ENCODE measurements at regions not wholly inside any gene's neighbourhood (a gene's known extent, or its start where the extent isn't known, plus 50 kb on each side); places are given as distances from the start of the nearest gene placed in this dataset.
"Not testable (repeated sequence)": the region's sequence is repeated elsewhere in the genome, so short reads cannot be mapped to it uniquely, and the experiment has no call there.

DNA sequence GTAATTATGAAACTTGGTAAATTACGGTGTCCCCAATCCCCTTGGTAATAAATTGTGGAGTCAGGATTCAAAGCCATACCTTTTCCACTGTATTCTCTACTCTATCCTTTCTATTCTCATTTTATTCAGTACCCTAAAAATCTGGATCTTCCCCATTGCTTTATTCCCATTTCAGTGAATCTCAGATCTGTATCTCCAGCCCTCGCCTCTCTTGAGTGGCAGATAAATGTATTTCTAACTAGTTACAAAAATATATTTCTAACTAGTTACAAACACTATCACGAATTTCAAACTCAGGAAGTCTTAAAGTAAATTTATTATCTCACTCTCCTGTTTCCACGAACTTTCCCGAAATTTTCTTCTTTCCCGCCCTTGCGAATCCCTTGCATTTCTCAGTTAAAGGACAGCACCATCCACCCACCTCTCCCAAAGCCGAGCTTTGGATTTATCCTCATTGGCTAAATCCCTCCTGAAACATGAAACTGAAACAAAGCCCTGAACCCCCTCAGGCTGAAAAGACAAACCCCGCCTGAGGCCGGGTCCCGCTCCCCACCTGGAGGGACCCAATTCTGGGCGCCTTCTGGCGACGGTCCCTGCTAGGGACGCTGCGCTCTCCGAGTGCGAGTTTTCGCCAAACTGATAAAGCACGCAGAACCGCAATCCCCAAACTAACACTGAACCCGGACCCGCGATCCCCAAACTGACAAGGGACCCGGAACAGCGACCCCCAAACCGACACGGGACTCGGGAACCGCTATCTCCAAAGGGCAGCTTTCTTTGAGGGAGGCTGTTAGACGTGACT is 164.3 kb upstream of the PABPC3 start:
- Histone ChIP-seq H3K4me2 (ENCODE audit: low read length) (peak overlapping the region; percentile 44), H3K9me3 (ENCODE audit: control insufficient read depth, low read length) (no peaks in the 10 kb centered on the region), H3K4me1 (no peaks in the 10 kb centered on the region), H3K79me2 (no peaks in the 10 kb centered on the region), H3K9ac (no peak overlapping the region), H2AFZ (no peak overlapping the region), H3K27ac (no peak overlapping the region), H3K36me3 (ENCODE audit: control insufficient read depth, insufficient read depth, low read length) (no peaks in the 10 kb centered on the region), H3K27me3 (ENCODE audit: control insufficient read depth, insufficient read depth, low read length) (no peaks in the 10 kb centered on the region), H3K4me3 (ENCODE audit: low read depth, low read length) (no peak overlapping the region)
- TF ChIP-seq, protein P1, sequence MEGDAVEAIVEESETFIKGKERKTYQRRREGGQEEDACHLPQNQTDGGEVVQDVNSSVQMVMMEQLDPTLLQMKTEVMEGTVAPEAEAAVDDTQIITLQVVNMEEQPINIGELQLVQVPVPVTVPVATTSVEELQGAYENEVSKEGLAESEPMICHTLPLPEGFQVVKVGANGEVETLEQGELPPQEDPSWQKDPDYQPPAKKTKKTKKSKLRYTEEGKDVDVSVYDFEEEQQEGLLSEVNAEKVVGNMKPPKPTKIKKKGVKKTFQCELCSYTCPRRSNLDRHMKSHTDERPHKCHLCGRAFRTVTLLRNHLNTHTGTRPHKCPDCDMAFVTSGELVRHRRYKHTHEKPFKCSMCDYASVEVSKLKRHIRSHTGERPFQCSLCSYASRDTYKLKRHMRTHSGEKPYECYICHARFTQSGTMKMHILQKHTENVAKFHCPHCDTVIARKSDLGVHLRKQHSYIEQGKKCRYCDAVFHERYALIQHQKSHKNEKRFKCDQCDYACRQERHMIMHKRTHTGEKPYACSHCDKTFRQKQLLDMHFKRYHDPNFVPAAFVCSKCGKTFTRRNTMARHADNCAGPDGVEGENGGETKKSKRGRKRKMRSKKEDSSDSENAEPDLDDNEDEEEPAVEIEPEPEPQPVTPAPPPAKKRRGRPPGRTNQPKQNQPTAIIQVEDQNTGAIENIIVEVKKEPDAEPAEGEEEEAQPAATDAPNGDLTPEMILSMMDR (IDR thresholded peaks at IDR 0.05): no peak

DNA sequence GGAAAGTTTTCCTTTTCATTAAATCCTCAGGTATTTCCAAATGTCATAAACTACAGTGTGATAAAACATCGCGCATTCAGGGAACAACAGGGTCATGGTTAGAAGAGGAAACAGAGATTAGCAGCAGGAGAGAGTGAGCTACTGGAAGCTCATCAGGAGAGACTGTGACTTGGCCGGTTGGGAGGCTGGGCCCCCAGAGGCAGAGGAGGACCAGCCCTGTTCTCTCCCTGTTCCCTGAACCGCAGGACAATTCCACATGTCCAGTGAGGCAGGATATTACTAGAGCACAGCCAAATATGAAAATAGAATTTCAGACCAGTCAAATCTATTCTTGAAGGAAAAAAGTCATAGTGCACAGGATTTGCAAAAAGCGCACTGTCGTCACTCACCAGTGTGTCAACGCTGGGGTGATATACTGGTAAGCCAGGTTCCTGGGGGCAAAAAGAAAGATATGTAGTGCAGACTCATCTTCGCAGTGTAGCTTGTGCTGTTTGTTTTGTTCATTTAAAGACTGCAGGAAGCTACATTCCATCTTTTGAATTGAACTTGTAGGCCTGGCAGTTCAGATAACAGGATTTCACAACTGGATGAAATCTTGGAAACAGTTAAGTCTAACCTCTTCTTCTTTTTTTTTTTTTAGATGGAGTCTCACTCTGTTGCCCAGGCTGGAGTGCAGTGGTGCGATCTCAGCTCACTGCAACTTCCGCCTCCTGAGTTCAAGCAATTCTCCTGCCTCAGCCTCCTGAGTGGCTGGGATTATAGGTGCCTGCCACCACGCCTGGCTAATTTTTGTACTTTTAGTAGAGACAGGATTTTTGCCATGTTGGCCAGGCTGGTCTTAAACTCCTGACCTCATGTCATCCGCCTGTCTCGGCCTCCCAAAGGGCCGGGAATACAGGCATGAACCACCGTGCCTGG is 162.6 kb upstream of the PABPC3 start:
- H3K79me2 ChIP-seq; H3K4me1 ChIP-seq; H3K4me3 ChIP-seq (ENCODE audit: low read depth, low read length); H3K9me3 ChIP-seq (ENCODE audit: control insufficient read depth, low read length); H3K27me3 ChIP-seq (ENCODE audit: control insufficient read depth, insufficient read depth, low read length); H3K27ac ChIP-seq; H2AFZ ChIP-seq; H3K4me2 ChIP-seq (ENCODE audit: low read length); H3K9ac ChIP-seq; H3K36me3 ChIP-seq (ENCODE audit: control insufficient read depth, insufficient read depth, low read length): not testable (repeated sequence)

DNA sequence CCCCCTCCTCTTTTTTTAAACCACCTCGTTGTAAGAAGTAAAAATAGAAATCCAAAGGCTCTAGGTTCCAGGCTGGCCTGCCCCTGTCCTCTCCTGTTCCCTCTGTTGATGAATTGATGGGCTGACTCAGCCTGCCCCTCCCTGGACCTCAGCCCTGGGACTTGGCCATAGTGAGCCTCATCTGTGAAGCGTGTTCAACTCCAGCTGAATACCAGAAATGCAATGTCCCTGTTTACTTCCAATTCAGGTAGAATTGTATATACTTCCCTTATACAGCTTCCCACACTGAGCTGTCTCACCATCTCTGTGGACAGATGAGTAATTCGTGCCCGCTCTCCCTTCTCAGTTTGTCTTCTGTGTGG is 161.9 kb upstream of the PABPC3 start:
- not testable (repeated sequence) for H2AFZ ChIP-seq; H3K4me3 ChIP-seq (ENCODE audit: low read depth, low read length); H3K4me1 ChIP-seq; H3K4me2 ChIP-seq (ENCODE audit: low read length); H3K27me3 ChIP-seq (ENCODE audit: control insufficient read depth, insufficient read depth, low read length); H3K36me3 ChIP-seq (ENCODE audit: control insufficient read depth, insufficient read depth, low read length); H3K79me2 ChIP-seq; H3K9me3 ChIP-seq (ENCODE audit: control insufficient read depth, low read length); H3K9ac ChIP-seq; H3K27ac ChIP-seq

DNA sequence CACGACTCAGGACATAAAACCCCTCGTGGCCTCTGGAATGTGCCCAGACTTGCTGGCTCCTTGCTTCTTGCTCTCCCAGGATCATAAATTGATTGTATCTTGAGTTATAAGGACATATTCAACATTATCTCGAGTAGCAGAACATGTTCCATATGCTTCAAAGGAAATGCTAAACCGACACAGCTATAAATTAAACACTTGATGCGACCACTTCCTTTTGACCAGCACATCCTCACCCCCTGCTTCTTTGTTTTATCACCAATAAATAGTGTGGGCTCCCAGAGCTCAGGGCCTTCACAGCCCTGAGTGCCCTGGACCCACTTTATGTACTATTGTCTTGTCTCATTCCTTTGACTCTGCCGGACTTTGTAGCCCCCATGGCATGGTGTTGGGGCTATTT is 157.0 kb upstream of the PABPC3 start:
- H3K4me1 ChIP-seq: no peaks in the 10 kb centered on the region
- H3K9ac ChIP-seq: no peak overlapping the region
- H3K4me3 ChIP-seq (ENCODE audit: low read depth, low read length): no peak overlapping the region
- H3K36me3 ChIP-seq (ENCODE audit: control insufficient read depth, insufficient read depth, low read length): no peaks in the 10 kb centered on the region
- no peaks in the 10 kb centered on the region for H3K27me3 ChIP-seq (ENCODE audit: control insufficient read depth, insufficient read depth, low read length)
- H2AFZ ChIP-seq: no peak overlapping the region
- H3K79me2 ChIP-seq: no peaks in the 10 kb centered on the region
- TF ChIP-seq, protein P1 (IDR thresholded peaks at IDR 0.05): no peak
- no peak overlapping the region for H3K27ac ChIP-seq
- H3K4me2 ChIP-seq (ENCODE audit: low read length): no peak overlapping the region
- H3K9me3 ChIP-seq (ENCODE audit: control insufficient read depth, low read length): no peaks in the 10 kb centered on the region

DNA sequence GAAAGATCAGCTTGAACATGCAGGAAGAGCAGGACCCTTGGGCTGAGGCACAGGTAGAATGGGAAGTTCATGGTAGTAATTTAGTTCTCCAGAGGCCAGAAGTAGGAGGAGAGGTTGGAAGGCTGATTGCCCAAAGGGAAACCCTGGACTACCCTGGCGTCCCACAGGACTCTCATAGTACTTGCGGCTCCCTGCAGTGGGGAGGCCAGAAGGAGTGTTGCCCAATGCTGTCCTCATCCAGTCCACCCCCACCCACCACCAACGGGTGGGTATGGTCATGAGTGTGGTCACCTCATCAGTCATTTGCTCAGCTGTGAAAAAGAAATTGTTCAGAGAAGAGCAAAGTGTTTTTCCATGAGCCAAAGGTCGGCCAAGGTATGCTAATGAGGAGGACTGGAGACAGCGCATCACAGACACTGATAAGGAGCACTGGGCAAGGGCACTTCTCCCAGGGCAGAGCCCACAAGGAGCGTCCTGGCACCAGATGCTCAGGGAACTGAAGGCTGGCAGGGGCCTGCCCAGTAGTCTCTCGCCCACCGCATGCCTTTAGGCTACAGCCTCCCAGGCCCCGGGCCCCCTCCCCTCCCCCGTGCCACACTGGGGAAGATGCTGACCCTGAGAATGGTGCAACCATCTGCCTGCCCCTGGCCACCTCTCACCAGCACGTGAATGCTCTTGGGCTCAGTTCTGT is 154.8 kb upstream of the PABPC3 start:
- H3K27ac ChIP-seq; H3K27me3 ChIP-seq (ENCODE audit: control insufficient read depth, insufficient read depth, low read length); H3K4me1 ChIP-seq; H3K79me2 ChIP-seq; H3K4me2 ChIP-seq (ENCODE audit: low read length); H3K9ac ChIP-seq; H3K36me3 ChIP-seq (ENCODE audit: control insufficient read depth, insufficient read depth, low read length); H2AFZ ChIP-seq; H3K9me3 ChIP-seq (ENCODE audit: control insufficient read depth, low read length); H3K4me3 ChIP-seq (ENCODE audit: low read depth, low read length): not testable (repeated sequence)

DNA sequence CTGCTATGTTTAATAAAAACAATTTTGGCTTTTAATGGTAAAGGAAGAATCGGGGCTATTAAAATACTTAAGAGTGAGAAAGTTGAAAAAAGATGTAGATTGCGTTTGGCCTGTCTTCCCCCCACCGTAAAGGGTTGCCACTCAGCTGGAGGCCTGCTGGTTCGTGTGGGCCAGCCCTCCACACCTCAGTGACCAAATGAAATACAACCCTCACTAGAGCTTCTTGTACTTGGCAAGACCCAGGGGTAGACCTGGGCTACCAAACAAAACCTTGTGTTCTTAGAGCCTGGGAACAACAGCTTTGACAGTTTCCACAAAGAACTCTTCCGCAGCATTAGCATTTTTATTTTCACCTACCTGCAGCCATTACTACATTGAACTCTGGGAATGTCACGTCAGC is 152.8 kb upstream of the PABPC3 start:
- Histone ChIP-seq H2AFZ (no peak overlapping the region), H3K27ac (no peak overlapping the region), H3K9ac (no peak overlapping the region)

DNA sequence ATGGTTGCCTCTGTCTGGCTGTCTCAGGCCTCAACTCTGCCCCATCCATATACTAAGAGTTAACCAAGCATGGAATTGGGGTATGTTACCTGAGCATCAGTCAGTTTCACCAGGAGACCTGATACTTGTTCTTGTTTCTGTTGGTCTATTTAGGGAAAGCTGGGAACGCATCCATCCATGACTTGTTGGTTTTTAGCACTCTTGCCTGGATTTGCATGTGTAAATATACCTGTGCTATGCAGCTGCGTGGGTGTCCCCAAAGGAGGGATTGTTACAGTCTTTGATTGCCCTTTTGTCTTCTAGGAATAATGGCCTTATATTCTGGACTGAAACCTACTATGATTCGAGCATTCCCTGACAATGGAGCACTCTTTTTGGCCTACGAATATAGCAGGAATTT is 151.9 kb upstream of the PABPC3 start:
- H3K27ac ChIP-seq: not testable (repeated sequence)

More for the DNA sequence above, 152.8 kb upstream of the PABPC3 start:
- TF ChIP-seq, protein P1 (IDR thresholded peaks at IDR 0.05): no peak
- Histone ChIP-seq H3K9me3 (ENCODE audit: control insufficient read depth, low read length) (no peaks in the 10 kb centered on the region), H3K4me2 (ENCODE audit: low read length) (no peak overlapping the region), H3K36me3 (ENCODE audit: control insufficient read depth, insufficient read depth, low read length) (no peaks in the 10 kb centered on the region), H3K4me1 (no peaks in the 10 kb centered on the region), H3K27me3 (ENCODE audit: control insufficient read depth, insufficient read depth, low read length) (no peaks in the 10 kb centered on the region), H3K4me3 (ENCODE audit: low read depth, low read length) (no peak overlapping the region), H3K79me2 (no peaks in the 10 kb centered on the region)

GRCh38 chr13:24948977-24949376 is 147.0 kb upstream of the PABPC3 start:
- H3K27me3 ChIP-seq (ENCODE audit: control insufficient read depth, insufficient read depth, low read length); H2AFZ ChIP-seq; H3K27ac ChIP-seq; H3K4me2 ChIP-seq (ENCODE audit: low read length); H3K36me3 ChIP-seq (ENCODE audit: control insufficient read depth, insufficient read depth, low read length); H3K79me2 ChIP-seq; H3K4me3 ChIP-seq (ENCODE audit: low read depth, low read length); H3K9me3 ChIP-seq (ENCODE audit: control insufficient read depth, low read length); H3K9ac ChIP-seq; H3K4me1 ChIP-seq: not testable (repeated sequence)

More for the DNA sequence above, 151.9 kb upstream of the PABPC3 start:
- H3K79me2 ChIP-seq; H3K4me3 ChIP-seq (ENCODE audit: low read depth, low read length); H3K4me2 ChIP-seq (ENCODE audit: low read length); H3K27me3 ChIP-seq (ENCODE audit: control insufficient read depth, insufficient read depth, low read length); H3K4me1 ChIP-seq; H3K36me3 ChIP-seq (ENCODE audit: control insufficient read depth, insufficient read depth, low read length); H3K9me3 ChIP-seq (ENCODE audit: control insufficient read depth, low read length); H2AFZ ChIP-seq; H3K9ac ChIP-seq: not testable (repeated sequence)
